ENCODE measurements at regions not wholly inside any gene's neighbourhood (a gene's known extent, or its start where the extent isn't known, plus 50 kb on each side); places are given as distances from the start of the nearest gene placed in this dataset.

- TF ChIP-seq CTCF (IDR thresholded peaks at IDR 0.05) (no peak), POLR2A (IDR thresholded peaks at IDR 0.05) (no peak), POLR2AphosphoS5 (IDR thresholded peaks at IDR 0.05) (no peak)
These were observed 132.9 kb downstream of the C3orf38 start for GRCh38 chr3:88282528-88283241.

Data from prostate gland (tissue), 2 donors.